CD4-positive, alpha-beta T cell treated with Interferon alpha-2 for 1 hour (primary cell): ENCODE measurements at regions not wholly inside any gene's neighbourhood (a gene's known extent, or its start where the extent isn't known, plus 50 kb on each side); places are given as distances from the start of the nearest gene placed in this dataset.

Source experiments
- DNase-seq, 2 donors: peaks; one replicate each; pipeline ENCODE4 v3.0.0-alpha.2; 2020 to 2022

DNA sequence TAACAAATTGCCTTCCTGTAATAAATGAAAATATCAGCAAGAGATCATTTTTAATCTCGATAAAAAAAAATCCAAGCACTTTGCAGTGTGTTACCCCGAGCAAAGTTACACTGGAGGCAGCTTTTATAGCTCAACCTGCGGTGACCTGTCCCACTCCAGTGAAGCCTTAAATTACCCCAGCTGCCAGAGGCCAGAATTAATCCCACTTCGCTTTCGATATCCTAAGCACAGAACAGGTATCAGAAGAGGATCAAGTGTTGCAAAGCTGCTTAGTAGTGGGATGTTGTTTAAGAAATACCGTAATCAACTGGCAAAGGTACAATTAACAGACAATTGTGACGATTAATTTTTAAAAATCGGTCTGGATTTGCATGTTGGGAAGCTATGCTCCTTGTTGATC is 314.0 kb downstream of the AGTPBP1 start:
- no peak for DNase-seq

DNA sequence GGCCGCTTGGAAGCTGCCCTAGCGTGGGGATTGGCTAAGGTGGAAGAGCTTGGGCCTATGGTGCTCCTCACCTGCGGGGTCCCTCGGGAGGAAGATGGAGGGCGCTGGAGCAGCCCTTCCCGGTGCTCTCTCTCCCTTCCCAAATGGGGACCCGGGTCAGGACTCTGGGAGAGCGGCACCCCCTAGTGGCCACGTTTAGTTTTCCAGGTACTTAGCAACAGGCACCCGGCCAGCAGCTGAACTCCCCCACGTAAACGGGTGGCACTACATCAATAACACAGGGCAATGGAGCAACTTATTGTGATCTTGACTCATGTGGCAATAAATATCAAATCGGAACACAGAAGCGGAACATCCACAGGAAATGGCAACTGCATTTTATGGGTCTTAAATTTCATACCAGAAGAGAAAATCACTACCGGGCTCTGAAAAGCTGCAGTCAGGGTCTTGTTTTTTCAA is 316.6 kb downstream of the AGTPBP1 start:
- peak in 1 of 2 donors; percentile 16 for DNase-seq

GRCh38 chr9:85423422-85423821 is 318.3 kb downstream of the AGTPBP1 start:
- no peak for DNase-seq

- DNase-seq, result no peak
Observed at GRCh38 chr9:85421641-85422040, 320.1 kb downstream of the AGTPBP1 start.

GRCh38 chr9:85420750-85421149 is 321.0 kb downstream of the AGTPBP1 start:
- no peak for DNase-seq

GRCh38 chr9:85417674-85418073 is 324.1 kb downstream of the AGTPBP1 start:
- no peak for DNase-seq

DNA sequence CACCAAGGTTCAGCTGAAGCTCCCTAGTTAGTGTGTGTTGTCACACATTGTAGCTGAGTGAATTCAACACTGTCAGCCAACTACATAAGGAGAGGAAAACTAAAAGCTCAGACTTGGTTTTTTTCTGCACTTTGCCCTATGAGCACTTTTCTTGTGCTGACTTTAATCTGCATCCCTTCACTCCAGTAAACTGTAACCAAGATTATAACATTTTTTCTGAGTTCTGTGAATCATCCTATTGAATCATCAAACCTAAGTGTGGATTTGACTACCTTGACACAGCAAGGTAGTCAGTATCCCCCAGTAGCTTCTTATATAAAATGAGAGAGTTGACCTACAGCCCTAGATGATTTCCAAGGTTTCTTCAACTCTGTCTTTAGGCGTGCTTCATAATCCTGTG is 325.0 kb downstream of the AGTPBP1 start:
- DNase-seq, result no peak

- DNase-seq, result no peak
Observed at GRCh38 chr9:85414390-85414789, 327.4 kb downstream of the AGTPBP1 start.

- no peak for DNase-seq
Observed at GRCh38 chr9:85408494-85408893, 333.3 kb downstream of the AGTPBP1 start.

DNA sequence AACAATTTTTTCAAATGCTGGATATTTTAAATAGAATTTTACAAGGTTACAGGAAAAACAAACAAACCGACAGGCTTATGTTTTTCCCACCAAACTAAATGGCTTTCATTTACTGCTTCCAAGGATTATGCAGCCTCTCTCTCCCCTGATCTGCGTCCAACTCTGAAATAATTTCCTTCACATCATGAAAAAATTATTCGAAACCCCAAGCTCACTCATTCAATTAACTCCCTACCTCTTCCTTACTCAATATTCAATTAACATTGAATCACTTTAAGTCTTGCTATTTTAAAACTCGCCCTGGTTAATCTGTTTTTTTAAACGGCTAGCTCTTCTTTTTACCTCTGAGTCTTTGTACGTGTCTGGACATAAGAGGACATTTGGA is 336.2 kb downstream of the AGTPBP1 start:
- DNase-seq, result no peak

DNA sequence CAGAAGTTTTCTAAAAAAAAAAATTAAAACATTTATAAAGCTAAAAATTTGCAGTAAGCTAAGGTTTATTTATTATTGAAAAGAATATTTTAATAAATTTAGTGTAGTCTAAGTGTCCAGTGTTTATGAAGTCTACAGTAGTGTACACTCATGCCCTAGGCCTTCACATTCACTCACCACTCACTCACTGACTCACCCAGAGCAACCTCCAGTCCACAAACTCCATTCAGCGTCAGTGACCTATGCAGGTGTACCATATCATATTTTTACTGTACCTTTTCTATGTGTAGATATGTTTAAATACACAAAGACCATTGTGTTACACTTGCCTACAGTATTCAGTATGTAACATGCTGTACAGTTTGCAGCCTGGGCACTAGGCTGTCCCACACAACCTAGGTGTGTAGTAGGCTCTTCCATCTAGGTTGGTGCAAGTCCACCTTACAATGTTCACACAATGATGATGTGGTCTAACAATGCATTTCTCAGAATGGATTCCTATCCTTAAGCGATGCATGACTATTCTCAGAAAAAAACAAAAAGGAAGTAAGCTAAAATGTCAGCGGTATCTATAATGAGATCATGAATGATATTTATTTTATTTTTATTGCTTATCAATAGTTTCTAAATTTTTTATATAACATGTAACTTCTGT is 336.7 kb downstream of the AGTPBP1 start:
- DNase-seq, result no peak

DNA sequence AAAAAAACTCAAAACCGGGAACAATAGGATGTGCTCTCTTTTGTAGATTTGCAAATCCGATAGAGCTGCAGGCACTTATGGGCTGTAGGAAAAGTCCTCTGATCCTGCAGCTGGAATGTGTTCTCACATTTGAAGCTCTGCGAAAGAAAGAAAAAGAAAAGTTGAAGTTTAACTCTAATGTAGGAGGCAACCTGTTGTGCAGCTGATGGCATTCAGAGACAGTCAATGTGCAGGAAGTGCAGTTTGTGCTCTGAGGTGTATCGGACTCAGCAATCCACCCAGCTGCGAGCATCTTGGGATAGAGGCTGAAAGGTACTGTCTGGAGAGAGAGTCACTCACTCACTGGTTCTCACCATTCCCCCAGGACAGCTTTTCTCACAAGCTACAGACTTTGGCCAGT is 339.2 kb downstream of the AGTPBP1 start:
- DNase-seq, result no peak

- DNase-seq, result no peak
Observed at GRCh38 chr9:85401998-85402397, 339.8 kb downstream of the AGTPBP1 start.

DNA sequence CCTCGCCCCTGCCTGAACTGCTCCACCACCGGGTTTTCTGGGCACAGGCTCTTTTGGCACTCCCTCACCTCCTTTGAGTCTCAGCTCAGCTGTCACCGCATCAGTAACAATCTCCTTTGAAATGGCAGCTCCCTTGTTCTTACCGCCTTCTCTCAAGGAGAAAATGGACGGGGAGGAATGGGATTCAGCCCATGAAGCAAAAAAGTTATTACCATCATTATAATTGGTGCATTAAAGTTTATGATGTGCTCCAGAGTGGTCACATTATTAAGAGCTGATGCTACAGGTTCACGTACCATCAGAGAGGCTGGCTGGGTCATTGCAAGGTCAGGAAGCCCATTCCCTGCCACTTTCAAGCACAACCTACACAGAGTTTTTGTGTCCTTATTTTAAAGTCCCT is 344.7 kb downstream of the AGTPBP1 start:
- DNase-seq, result no peak

- DNase-seq, result no peak
Observed at GRCh38 chr9:85392260-85392659, 349.5 kb downstream of the AGTPBP1 start.

GRCh38 chr9:85377731-85378289 is 363.9 kb downstream of the AGTPBP1 start:
- no peak for DNase-seq

GRCh38 chr9:85368781-85369180 is 373.0 kb downstream of the AGTPBP1 start:
- no peak for DNase-seq

GRCh38 chr9:85359161-85359560 is 382.6 kb downstream of the AGTPBP1 start:
- no peak for DNase-seq

- DNase-seq, result no peak
Observed at GRCh38 chr9:85349046-85349445, 392.7 kb downstream of the AGTPBP1 start.

DNA sequence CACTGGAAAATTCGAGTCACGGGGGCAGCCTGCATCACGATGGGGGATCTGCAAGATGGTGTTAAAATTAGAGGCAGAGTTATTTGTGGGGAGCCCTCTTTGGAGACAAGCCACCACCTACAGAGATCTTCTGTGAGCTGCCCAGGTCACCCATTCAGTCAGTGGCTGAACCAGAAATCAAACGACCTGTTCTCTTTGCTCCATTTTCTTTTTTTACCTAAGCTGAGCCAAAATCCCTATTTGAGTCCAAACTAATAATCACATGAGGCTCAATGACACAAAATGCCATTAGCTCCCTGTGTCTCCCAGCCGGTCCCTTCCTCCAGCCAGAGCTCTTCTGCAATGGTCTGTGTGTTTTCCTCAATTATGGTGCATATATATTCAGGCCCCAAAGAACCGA is 394.2 kb downstream of the AGTPBP1 start:
- no peak for DNase-seq

- DNase-seq, result no peak
Observed at GRCh38 chr9:85344901-85345300, 396.9 kb downstream of the AGTPBP1 start.

DNA sequence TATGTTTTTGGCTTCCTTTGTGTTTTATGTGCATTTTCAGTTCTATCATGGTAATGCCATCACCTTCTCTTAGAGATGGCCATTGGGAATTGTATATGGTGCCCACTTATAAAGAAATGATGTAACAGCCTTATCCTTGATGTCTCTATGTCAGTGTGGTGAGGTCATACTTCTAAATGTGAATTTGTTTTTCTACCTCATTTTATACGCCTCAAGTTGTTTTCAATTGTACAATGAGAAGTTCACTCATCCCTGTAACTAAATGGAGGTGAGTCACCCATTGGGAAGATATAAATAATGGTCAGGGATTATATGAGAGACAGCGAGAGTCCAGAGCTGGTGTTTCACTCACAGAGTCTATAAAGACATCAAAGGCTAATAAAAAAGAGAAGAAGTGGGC is 402.4 kb downstream of the AGTPBP1 start:
- DNase-seq, result no peak

- DNase-seq, result no peak
Observed at GRCh38 chr9:85334228-85334627, 407.5 kb downstream of the AGTPBP1 start.

DNA sequence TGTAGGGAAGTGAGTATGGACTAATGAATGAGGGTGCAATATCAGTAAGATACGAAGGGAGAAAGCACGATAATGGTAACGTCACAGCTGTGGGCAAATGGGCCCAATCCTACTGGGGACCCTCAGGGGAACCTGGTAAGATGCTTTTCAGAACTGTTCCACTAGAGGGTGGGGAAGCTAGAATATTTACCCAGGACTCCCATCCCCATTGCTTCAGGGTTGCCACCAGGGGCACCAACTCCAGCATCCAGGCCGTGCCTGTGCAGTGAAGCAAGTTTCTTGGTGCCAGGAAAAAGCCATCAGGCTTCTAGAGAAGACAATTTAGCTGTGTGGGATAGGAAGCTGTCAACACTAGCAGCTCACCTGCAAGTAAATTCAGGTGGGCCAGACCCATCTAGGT is 409.3 kb downstream of the AGTPBP1 start:
- no peak for DNase-seq

DNA sequence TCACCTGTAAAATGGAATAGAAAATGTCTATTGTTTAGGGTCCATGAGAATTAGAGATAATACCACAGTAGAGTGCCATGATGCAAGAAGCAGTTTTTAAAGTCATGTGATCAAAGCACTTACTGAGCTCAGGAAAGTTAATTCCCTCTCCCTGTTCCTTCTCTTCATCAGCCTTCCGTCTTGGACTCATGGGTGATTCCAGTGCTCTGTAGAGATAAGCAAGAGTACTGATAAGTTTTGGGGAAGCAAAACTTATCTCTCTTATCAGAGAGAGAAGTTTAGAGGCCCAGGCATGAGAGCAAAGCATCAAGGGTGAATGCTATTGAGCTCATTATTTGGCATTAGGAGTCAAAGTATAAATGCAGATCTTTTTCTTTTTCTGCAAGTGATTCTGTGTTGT is 410.1 kb downstream of the AGTPBP1 start:
- no peak for DNase-seq
